Myocyte (in vitro differentiated cells): ENCODE measurements at regions not wholly inside any gene's neighbourhood (a gene's known extent, or its start where the extent isn't known, plus 50 kb on each side); places are given as distances from the start of the nearest gene placed in this dataset.

Experiments used
- DNase-seq: peaks from one replicate; pipeline ENCODE4 v3.0.0-alpha.2; 2012; ENCODE audit warnings: low read depth

DNA sequence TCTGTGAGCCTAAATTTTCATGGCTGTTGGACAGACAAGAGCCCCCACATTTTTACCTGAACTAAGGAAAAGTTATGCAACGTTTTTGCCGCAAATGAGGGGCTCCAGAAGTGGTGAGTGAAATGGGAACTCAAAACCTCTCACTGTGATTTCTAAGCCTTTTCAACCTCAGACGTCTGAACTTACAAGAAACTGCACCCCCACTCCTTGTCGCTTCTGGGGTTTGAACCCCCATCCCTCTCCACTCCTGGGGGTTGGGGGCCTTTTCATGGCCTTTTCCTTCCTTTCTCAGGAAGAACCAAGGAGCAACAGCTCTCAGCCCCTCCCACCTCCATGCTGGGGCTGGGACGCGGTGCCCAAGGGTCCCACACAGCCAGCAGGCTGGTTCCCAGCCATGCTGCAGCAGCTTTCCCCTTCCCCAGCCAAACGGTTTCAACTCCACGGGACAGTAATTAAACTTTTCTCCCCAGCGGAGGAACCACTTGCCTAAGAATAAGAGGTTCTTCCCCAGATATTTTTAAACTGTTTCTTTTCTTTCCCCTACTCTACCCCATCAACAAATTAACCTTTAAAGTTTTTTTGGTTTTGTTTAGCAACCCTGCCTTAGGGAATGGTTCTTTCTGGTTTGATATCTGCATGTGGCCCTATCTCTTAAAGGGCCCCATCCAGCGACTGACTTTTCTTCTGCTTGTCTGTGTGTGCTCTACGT lies 387.6 kb upstream of the CBLB start:
- DNase-seq = no peak

DNA sequence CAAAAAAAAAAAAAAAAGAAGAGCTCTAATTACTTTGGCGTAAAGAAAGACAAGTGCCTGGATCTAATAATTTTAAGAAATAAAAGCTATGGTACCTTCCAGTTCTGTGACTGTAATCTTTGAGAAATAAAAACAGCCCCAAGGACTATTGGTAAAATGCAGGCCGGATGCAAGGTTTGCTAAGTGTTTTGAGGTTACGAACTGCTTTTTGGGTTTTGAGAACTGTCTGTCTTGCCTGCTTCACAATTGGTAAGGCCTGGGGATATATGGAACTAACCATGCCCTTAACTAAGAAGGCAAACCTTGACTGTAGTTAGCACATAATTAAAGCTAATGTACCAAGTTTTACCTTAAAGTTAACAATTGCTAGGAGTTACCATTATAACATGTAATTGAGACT lies 388.4 kb upstream of the CBLB start:
- DNase-seq = no peak

DNA sequence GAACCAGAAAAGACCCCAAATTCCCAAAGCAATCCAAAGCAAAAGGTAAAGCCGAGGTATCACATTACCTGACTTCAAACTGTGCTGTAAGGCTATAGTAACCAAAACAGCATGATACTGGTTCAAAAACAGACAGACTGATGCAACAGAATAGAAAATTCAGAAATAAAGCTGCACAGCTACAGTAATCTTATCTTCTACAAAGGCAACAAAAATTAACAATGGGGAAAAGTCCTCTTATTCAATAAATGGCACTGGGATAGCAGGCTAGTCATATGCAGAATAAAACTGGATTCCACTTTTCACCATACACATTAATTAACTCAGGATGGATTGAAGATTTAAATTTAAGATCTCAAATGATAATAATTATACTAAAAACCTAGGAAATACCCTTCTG lies 392.6 kb upstream of the CBLB start:
- DNase-seq = no peak

DNA sequence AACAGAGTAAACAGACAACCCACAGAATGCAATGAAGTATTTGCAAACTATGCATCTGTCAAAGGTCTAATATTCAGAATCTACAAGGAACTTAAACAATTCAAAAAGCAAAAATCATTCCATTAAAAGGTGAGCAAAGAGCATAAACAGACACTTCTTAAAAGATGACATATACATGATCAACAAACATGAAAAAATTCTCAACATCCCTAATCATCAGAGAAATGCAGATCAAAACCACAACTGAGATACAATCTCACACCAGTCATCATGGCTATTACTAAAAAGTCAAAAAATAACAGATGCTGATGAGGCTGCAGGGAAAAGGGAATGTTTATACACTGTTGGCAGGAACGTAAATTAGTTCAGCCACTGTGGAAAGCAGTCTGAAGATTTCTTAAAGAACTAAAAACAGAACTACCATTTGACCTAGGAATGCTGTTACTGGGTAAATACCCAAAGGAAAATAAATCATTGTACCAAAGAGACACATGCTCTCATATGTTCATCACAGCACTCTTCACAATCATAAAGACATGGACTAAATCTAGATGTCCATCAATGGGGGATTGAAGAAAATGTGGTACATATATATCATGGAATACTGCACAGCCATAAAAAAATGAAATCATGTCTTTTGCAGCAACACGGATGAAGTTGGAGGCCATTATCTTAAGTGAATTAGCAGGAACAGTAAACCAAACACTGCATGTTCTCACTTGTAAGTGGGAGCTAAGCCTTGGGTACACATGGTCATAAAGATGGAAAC lies 393.3 kb upstream of the CBLB start:
- DNase-seq = peak; percentile 25

DNA sequence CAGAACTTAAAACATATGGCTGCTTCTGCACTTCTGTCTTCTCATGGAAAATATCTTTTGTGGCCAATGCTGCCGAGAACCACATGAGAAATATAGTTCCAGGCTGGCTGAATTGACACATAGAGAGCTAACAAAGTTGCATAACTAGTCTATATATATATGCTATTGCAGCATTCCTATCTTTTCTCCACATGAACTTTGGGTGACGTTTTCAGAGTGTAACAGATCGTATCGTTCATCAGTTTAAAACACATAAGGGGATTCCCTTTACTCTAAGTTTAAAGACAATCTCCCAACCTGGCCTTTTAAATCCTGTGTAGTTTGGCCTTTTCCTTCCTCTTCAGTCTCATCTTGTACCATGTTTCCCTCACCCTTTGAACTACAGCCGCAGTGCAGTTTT lies 394.2 kb upstream of the CBLB start:
- DNase-seq = no peak

DNA sequence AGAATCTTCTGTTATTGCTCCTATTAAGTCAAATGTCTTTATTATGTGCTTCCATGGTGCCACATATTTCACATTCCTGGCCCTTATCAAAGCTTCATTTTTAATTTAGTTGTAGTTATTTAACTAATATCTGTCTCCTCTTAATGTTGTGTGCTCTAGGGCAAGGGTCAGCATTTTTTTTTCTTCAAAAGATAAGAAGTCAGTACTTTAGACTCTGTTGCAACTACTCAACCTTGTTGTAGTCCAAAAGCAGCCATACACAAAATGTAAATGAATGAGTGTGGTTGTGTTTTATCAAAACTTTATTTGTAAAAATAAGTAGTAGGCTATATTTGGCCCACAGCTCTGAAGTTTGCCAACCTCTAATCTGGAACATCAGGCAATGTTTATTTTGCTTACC lies 394.7 kb upstream of the CBLB start:
- no peak for DNase-seq

DNA sequence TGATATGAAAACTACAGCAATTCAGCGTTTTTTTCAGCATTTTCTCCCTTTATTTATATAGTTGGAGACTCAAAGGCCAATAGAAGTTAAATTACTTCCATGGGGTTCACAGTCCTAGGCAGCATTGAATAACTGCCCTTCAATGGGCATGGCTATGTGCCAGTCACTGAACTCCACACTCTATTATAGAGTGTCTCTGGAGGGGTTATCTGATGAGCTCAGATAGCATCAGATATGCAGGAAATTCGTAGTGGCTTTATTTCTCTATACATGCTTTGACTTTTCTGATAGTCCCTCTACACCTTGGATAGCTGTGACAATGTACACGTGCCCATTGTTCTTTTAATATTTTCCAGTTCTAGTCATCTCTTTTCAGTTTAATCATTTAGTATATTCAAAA lies 396.9 kb upstream of the CBLB start:
- DNase-seq = no peak

DNA sequence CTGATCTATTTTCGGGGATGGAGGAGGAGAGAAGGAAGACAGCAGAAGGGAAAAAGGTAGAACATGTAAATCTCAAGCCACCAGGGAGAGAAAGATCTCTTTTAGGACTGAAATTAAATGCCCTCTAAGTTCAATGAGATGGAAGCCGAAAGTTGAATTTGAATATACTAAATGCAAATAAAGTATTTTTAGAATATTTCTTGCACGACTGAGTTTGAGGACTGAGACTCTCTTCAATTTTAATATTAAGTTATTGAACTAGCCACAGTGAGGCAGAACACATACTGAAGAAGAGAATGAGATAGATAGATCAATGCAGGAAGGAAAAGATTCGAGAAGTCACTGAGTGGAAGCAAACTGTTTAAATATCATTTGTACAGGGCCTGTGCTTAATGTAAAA lies 399.9 kb upstream of the CBLB start:
- no peak for DNase-seq

DNA sequence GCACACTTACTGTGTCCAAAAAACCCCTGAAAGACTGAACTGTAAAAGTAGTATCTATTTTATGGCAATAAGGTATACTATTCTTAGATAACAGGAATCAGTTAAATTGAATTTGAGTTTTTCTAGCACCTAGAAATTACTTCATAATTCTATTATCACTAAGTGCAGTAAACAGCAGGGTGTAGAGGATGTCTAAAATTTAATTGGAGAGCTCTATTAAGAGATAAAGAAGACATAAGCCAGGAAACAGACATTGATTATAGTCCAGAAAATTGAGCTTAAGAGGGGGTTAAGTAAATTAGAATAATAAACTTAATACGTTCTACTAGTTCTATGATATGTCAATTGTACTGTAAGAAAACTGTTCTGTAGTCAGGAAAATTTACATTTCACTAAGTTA lies 403.5 kb upstream of the CBLB start:
- DNase-seq = no peak

DNA sequence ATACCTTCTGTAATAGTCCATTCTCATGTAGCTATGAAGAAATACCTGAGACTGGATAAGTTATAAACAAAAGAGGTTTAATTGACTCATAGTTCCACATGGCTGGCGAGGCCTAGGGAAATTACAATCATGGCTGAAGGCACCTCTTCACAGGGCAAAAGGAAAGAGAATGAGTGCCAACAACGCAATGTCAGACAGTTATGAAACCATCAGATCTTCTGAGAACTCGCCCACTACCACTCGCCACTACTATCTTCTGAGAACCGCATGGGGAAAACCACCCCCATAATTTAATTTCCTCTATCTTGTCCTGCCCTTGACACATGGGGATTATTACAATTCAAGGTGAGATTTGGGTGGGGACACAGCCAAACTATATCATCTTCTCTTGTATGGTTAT lies 406.8 kb upstream of the CBLB start:
- DNase-seq = no peak

DNA sequence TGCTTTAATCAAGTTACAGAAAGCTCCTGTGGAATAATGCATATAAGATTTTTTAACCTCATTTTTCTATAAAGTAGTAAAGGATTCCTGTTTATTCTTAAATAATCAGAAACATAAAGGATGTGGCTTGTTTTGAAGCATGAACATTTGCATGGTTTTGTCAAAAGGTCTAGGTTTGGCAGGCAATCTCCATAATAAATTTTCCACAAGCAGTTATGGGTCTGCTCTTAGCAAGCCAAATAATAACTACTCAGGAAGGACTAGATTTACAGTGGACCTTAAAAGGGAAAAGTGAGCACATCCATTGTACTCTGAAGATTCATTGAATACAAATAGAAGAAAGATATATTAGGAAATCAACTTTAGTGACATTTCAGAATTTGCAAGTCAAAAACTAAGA lies 407.3 kb upstream of the CBLB start:
- no peak for DNase-seq

DNA sequence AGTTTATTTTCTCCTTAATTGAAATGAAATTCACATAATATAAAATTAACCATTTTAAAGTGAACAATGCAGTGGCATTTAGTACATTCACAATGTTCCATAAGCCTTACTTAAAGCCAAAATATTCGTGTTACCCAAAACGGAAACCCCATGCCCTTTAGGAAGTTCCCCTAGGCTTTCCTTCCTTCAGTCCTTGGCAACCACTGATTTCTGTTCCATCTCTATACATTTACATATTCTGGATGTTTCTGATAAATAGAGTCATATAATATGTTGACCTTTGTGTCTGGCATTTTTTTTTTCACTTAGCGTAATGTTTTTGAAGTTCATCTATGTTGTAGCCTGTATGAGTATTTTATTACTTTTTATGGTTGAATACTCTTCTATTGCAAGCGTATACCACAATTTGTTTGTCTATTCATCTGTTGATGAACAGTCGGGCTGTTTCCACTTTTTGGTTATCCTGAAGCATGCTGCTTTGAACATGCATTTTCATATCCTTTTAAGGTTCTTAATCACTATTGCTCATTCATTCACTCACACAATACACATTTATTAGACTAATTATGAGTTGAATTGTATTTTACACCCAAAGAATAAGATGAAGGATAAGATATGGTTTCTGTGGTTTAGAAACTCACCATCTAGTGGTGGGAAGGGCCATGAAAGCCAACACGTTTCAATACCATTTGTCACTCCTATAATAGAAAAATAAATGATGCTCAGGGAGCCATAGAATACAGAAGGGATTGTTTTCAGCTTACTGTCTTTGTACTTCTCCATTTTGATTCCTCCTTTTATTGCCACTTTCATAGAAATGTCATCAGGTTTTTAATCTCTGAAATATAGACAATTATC lies 408.2 kb upstream of the CBLB start:
- peak; percentile 27 for DNase-seq

DNA sequence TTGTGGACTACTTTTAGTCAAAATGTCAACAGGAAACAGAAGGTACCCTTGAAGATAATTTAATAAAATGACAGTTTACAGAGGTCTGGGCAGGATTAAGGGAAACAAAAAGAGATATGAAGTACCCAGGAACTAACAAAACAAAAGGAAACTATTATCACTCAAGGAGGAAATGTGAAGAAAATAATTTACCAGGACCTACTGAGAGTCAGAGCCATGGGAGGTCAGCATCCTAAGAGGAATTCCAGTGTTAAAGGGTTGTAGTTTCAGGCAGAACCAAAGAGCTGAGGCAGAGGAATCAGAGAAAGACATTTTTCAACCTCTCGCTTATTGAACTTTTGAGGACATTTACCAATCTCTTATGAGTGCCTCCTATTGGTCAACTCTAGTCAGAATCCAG lies 408.9 kb upstream of the CBLB start:
- DNase-seq = no peak

DNA sequence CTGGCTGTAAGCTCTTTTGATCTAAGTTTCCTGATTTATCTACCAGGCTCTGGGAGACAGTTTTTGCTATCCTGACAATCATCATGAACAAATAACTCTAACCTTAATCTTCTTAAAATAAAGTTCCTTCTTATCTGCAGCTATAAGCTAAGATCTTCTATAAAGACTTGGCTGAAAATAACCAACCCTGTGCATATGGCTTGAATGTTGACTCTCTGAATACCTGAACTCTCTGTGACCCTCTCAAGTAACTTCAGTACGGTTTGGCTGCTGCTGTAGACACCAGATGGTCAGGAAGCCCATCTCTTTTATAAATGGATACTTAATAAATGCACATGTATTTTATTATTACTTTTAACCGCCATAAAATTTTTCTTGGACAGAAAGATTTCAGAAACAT lies 412.4 kb upstream of the CBLB start:
- peak; percentile 16 for DNase-seq

DNA sequence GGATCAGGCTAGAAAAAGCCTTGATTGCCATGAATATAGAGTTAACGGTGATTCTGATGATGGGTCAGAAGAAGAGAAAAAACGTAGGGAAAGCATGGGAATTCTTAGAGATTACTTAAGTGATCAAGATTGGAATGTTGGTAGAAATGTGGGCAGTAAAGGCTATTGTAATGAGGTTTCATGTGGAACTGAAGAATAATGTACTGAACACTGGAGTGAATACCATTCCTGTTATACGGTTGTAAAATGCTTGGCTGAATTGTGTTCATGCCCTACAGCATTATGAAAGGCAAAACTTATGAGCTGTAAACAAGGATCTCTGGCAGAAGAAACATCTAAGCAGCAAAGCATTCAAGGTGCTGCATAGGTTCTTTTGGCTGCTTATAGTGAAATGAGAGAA lies 414.1 kb upstream of the CBLB start:
- no peak for DNase-seq

DNA sequence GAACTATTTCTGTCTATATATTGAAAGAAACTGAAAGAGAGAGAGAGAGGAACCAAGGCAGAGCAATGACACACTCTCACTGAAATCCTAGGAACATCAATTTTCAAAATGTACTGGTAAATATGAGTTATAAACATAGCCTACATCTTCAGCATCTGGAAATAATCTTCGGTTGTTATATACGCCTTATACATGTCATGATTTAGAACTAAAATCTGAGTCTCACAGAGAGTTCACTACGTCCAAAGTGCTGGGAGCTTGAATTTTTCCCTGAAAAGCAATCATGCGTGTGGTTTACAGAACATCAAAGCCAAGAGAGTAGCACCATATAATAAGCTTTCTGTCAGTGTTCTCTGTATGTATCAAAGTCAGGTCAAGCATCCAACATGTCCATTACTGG lies 420.0 kb upstream of the CBLB start:
- no peak for DNase-seq

DNA sequence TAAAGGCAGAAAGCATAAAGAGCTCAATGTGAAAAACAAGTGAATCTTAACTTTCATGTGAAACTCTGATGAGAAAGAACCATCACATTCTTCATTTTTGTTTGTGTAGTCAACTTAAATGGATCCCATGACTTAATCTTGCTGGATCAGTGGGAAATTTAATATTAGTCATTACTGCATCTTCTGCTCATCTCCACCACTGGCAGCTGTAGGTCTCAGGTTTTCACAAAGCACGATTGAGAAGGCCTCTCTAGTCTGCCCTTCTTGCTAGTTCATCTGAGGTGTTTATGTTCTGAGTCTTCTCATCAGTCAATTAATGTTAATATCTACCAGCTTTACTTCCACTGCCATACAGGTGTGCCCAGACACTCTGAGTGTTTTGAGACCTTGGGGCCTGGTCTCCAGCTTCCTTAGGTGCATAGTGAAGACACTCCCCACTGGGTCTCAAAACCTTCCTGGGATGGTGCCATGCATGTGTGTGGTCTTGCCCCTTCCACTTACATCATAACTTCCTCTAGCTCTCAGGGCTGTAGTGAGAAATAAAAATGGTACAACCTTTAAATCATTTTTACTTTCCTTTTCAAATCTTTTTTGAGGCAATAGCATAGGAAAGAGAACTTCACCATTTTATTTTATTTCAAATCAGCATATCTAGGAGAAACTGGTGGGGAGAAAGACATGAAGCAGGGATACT lies 421.6 kb upstream of the CBLB start:
- DNase-seq = no peak

DNA sequence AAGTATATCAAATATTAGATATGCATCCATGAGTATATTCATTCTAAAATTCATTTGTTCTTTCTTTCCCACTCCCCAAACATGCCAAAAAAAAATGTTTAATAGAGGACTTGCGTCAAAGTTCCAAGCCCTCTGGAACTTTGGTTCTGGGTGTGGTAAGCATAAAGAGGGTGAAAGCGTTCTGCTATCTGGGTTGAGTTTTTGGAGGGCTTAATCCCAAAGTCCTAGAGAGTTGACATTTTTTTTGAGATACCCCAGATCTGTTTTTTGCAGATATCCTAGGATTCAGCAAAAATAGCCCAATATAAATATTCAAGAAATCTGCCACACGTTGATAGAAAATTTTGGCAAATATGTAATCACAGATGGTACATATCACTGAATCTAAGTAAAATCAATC lies 424.3 kb upstream of the CBLB start:
- no peak for DNase-seq

DNA sequence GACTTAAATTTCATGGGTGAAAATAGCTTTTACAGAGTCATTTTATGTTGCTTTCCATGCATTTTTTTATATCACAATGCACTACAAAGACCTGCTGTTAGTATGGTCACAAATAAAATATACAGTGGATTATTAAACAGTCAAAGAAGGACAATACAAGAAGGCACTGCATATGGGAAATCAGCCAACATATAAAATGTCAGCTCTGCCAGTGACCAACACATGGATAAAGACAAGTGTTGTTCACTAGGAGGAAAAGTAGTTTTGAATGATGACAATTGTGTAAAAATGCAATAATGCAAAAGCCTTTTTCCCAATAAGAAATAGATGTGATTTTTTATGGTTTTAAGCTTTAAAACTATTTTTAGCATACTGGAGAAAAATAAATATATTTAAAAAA lies 425.3 kb upstream of the CBLB start:
- DNase-seq = no peak

DNA sequence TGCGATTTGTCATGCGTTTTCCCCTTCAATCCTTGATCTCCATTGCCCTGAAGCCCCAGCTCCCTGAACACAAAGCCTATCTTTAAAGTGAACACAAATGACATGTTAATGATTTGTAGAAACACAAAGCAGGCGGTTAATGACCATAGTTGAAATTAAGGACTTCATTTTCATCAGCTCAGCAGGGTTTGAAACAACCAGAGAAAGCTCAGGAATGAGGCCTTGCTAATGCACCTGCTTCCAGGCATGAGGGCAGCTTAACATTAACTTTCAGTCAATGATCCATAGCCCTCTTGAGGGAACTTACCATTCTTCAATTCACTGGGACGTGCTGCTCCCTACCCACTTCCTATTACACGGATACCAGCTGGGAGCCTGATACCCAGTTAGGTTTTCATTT lies 427.2 kb upstream of the CBLB start:
- DNase-seq = no peak

DNA sequence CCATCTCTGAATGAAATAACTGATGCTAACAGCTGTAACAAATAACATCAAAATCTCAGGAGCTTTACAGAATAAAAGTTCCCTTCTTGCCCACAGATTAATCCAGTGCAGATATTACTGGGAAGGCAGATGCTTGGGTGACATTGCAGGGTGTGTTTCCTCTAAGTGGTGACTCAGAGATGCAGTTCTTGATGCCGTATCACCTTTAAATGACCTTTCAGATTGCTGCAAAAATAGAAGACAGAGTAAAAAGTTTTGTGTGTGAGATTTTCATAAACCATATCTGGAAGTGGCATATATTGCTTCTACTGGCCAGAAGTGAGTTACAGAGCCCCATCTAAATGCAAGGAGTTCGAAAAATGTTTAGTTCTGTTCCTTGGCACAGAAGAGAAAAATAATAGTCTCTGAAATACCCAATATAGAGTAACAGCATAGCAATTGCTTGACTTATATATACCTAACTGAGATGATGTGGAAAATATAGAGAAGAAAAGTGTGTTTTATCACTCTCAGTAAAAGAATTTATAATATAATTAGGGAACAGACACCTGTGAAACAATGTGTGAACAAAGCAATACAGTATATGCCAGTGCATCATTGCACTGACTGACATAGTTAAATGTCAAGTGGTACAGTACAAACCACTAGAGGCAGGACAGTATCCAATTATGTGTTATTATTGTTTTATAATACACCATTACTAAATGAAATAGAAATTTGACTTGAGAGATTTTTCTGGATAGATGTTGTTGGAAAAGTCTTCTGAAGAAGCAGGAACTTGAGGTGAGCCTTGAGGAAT lies 430.7 kb upstream of the CBLB start:
- peak; percentile 77 for DNase-seq
